COLO668 (cell line): ENCODE measurements at regions not wholly inside any gene's neighbourhood (a gene's known extent, or its start where the extent isn't known, plus 50 kb on each side); places are given as distances from the start of the nearest gene placed in this dataset.

Experiments
- DNase-seq: peaks from one replicate; lab custom pipeline; 2025; ENCODE audit not compliant: unreplicated experiment; lab: John Stamatoyannopoulos, UW

DNA sequence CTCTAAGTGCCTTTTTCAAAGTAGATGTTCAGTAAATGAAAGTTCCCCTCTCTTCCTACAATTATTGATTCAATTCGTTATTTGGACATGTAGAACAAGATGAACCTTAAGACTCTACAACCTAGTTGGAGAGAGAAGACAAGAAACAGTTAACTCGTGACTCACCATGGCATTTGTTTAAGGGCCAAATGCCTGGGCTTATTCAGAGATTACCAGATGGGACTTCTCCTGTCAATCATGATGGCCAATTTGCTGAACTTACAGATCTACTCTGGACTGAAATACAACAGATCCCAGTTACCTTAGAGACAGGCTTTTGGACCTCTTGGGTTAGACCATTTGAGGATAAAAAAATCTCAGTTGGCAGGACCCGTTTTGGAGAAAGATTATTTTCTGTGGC, 93.5 kb downstream of the C1orf94 start:
- no peak for DNase-seq

DNA sequence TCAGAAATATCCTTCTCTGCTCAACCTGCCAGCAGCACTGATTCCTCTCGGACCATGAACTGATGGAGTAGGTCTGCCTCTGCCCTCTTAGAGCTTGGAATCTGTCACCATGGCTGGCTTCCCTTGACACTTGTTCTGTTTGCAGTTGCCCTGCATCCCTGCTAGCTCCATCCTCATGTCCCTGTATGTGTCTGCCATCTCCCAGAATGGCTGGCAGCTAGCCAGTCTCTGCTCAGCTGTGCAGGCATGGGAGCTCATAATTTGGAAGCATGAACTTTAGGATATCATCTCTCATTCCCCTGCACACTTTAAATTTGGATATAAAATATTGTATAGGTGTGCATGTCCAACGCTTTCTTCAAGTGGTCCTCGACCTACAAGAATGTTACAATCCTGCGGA, 95.4 kb downstream of the C1orf94 start:
- DNase-seq = no peak

DNA sequence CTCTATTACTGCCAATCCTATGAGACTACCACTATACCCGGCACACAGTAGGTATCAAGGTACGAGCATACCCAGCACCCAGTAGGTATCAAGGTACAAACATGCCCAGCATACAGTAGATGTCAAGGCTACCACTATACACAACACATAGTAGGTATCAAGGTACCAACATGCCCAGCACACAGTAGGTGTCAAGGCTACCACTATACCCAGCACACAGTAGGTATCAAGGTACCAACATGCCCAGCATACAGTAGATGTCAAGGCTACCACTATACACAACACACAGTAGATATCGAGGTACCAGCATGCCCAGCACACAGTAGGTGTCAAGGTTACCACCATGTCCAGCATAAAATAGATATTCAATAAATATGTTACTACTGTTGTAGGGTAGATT, 98.4 kb downstream of the C1orf94 start:
- DNase-seq = no peak

DNA sequence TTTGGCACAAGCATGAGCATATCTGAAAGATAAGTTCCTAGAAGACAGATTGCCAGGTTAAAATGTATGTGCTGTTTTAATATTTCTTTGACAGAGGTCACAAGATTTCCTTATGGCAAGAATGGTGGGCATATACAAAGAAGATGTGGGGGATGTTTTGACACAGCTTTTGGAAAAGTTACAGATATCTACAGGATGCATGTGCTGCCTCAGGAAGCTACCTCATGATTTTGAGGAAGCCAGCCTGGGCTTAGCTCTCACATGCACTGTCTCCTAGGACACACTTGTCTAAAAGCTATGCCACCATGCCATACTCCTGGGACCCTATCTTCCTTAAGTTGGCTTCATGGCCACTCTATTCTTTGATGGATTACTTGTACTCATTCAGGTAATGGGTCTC, 99.9 kb downstream of the C1orf94 start:
- DNase-seq = no peak

DNA sequence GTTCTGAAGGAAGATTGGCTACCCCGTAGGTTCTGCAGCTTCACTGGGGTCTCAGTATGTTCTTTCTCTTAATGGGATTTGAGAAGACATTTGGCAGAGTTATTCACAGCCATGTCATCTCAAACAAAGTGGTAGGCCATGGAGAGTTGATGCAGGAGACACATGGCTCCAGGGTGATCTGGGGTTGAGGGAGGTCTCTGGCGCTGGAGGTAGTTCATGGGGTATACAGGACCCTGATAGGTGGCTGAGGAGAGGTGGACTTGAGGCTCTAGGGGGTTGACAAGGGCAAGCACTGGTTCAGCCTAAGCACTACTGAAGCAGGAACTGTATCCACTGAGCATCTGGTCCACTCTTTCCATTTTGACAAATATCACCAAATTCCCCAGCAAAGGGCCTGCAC, 100.4 kb downstream of the C1orf94 start:
- no peak for DNase-seq

DNA sequence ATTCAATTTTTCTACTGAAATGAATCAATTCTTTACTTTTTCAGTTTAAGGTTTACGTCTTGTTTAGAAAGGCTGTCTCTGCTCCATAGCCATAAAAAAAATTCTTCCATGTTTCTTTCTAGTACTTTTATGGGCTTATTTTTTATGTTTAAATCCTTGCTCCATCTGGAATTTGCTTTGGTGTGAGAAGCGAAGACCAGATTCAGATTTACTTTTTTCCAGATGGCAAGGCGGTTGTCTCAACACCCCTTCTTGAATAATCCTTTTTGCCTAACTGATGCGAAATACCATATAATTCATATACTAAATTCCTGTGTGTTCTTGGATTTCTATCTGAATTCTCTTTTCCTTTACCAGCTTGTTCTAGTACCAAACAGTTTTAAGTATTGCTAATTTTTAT, 101.5 kb downstream of the C1orf94 start:
- DNase-seq = no peak

DNA sequence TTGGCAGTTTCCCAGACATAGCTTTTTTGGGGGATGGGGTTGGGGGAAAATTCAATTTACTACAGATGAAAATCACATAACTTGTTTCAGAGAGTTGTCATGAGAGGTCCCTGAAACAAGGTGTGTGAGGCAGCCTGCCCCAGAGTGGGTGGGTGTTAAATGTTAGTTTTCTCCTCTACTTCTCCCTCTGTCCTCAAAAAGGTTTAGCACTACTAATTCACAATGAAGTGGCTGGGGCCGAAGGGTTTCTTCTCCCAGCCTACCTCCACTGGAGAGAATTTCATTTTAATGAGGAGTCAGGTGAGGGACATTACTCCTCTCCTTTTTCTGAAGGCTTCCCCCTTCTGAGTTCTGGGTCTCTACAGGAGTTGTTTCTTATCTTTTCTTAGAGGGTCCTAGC, 103.3 kb downstream of the C1orf94 start:
- DNase-seq = no peak

DNA sequence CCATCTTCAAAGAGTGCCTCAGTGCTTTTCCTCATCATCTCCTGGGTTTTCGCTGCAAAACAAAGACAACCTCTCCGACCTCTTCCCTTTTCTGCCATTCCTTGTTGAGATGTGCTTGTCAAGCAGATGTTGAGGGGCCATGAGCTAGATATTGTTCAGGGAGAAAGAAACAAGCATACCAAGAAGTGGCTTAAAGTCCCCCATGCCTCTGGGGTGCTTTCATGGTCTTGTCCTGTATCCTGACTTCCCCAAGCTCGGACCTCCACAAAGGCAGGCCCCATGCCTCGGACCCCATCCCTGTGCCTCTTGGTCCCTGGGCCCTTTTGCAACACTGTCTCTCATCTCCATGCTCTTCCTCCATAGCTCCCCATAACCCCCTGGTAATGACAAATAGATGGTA, 103.8 kb downstream of the C1orf94 start:
- no peak for DNase-seq

DNA sequence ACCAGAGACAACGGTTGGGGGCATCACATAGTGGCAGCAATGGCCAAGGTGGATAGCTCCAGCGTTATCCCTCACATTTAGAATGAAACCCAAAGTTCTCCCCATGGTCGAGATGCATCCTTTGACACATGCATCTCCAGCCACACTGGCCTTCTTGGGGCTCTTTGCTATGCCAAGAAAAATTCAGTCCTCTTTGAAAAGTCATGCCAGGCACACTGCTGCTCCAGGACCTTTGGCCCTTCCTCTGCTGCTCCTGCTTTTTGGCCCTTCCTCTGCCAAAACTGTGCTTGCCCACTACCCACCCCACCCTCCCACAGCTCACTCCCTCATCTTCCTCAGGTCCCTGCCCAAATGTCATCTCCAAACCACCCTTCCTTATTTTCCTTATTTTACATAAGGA, 106.4 kb downstream of the C1orf94 start:
- DNase-seq = no peak

DNA sequence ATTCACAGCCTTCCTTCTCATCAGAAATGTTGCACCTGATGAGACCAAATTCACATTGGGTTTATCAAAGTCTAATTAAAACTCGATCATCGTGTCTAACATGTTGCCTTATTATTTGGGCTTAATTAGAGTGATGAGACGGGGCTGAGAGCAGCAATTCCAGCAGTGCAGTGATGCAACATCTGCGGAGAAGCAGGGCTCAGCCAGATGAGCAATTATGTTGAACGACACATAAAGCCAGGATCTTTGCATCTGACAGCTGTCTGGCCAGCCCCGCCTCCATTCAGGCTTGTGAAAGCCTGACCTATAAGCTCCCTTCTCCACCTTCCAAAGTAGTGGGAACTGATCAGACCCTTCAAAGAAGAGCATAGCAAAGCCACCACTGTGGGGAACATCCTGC, 109.8 kb downstream of the C1orf94 start:
- DNase-seq = no peak

DNA sequence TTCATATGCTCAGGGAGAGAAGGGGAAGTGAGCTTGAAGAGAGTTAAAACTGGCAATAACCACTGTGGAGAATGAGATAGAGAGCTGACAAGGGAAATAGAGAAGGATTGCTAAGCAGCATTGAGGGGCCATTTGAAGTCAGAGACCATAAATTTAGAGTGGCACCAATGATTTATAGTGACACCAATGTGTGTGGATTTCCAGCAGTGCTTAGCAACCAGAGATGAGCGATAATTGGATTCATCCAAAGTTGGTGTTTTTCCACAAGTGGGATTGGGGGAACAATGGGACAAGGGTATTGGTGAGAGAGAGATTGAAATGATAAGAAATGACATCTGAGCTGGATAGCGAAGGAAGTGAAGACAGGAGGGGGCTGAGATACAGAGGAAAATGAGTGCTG, 114.1 kb downstream of the C1orf94 start:
- DNase-seq = no peak

DNA sequence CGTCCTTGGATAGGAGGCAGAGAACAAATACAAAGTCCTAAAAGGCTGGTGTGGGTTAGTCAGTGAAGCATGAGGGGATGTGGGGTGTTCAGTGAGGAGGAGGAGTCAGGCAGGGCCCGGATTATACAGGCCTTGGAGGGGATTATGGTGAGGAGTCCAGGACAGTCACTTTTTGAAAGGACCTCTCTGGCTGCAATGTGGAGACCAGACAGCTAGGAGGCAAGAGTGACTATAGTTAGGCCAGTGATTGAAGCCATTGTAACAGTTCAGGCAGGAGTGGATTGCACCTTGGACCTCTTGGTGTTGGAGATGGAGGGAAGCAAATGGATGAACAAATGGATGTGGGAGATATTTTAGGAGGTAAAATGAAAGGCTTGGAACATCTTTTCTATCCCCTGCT, 115.8 kb downstream of the C1orf94 start:
- no peak for DNase-seq

DNA sequence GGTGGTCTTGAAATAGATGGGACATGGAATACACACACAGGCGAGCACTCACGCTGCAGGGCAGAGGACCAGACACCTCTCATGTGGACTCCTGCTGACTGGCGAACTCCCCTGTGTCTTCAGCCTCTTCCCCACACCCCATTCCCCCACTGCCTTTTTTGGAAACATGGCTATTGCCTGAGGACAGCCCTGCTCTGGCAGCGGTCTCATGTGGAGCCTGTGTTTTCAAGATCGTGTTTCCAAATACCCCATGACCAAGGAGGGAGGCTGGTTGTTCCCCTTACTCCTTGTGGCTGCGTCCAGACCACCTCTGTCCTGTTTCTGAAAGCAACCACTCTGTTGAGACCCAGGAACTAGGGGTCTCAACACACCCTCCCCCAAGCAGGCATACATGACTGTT, 119.4 kb downstream of the C1orf94 start:
- no peak for DNase-seq

DNA sequence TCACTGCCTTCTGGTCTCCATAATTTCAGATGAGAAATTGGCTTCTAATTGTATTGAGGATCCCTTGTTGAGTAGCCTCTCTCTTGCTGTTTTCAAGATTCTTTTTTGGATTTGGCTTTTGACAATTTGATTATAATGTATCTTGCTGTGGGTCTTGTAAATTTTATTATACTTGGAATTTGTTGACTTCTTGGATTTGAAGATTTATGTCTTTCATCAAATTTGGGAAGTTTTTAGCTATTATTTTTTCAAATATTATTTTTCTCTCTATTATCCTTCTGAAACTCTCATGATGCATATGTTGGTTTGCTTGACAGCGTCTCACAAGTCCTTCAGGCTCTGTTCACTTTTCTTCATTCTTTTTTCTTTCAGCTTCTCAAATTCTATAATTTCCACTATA, 126.1 kb downstream of the C1orf94 start:
- DNase-seq = no peak

DNA sequence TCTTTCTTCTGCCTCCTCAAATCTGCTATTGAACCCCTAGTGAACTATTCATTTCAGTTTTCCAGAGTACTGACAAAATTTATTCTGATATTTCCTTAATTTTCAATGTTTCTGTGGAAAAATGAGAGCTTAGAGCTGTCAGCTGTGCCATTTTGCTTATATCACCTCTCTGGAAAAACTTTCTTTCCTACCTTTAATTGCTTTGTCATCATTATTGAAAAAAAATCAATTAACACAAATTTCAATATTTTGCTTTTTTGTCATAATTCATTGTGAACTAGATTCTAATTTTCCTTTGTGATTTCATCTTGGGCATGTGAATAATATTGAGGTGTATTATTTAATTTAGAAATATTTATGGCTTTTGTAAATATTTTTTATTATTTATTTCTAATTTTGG, 126.5 kb downstream of the C1orf94 start:
- no peak for DNase-seq

DNA sequence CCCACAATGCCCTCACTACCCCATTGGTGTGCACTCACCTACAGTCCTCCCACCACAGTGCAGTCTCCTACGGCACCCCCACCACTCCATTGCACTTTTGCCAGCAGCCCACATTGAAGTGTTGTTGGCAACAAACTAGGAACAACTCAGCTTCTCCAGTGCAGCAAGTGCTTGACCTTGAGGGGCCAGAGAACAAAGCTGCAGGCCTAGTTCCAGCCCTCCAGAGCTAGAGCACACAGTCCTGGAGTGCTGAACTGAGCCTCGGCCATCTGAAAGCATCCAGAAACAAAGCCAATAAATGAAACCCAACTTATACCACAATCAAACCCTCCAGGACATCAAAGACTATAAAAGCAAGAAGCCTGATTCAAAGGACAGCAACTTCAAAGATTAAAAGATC, 129.9 kb downstream of the C1orf94 start:
- no peak for DNase-seq

DNA sequence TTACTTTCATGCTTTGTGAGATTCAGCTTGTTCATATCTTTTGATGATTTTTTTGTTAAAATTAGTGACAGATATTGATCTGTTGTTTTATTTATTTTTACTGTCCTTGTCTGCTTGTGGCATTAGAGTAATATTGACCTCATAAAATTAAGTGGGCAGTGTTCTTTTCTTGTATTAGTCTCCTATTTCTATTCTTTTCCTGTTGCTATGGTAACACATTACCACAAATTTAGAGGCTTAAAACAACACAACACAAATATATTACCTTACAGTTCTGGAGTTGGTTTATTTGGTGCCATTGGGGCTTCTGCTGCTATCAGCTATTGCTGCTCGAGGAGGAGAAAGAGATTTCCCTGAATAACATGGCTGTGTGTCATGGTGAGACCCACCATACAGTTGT, 135.7 kb downstream of the C1orf94 start:
- DNase-seq = no peak

DNA sequence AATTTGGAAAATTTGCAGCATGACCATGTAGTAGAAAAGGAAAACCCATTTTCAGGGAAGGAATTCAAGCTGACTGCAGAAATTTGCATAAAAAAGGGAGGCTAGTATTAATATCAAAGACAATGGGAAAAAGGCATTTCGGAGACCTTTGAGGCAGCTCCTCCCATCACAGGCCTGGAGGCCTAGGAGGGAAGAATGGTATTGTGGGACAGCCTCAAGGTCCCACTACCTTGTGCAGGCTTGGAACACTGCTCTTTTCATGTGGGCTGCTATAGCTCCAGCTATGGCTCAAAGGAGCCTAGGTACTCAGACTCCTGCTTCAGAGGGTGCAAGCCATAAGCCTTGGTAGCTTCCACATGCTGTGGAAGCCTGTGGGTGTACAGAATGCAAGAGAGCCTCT, 139.3 kb downstream of the C1orf94 start:
- DNase-seq = no peak

DNA sequence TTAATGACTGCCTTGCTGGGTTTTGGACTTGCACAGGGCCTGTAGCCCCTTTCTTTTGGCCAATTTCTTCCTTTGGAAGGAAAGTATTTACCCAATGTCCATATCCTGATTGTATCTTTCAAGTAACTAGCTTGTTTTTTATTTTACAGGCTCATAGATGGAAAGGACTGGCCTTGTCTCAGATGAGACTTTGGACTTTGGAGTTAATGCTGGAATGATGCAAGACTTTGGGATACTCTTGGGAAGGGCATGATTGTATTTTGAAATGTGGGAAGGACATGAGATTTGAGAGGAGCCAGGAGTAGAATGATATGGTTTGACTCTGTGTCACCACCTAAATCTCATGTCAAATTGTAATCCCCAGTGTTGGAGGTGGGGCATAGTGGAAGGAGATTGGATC, 140.1 kb downstream of the C1orf94 start:
- no peak for DNase-seq

DNA sequence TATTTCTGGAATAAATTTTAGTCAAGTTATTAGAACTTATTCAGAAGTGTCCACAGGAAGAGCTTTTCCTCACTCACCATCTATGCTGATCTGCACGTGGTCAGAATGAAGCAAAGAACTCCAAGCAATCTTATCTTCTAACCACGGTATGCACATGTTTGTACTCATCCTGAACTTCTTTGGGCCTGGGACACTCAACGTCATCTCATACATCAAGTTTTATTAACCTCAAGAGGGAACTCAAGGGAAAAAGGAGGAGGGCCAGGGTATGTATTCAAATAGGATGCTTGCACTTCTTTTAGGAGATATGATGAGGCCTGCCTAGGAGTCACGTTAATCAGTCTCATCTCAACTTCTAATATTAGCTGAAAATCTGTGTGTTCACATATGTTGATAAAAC, 142.5 kb downstream of the C1orf94 start:
- DNase-seq = no peak

DNA sequence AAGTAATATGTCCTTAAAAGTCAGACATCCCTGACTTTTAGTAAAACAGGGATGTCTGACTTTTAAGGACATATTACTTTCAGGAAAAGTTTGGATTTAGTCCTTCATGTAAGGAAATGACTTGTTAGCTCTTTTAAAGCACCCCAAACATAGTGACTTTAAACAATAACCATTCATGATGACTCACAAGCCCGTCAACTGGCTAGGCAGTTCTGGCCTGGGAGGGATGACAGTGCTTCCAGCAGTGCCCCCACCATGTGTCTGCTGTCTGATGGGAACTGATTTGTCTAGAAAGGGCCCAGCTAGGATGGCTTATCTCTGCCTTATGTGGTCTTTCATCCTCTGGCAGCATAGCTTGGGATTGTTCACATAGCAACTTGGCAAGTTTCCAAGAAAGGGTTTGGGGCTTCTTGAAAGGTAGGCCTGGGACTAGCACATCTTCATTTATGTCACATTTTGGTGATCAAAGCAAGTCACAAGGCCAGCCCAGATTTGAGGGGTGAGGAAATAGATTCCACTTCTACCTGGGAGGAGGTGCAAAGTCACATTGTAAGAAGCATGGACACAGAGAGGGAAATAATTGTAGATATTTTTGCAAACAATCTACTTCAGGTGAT, 143.5 kb downstream of the C1orf94 start:
- no peak for DNase-seq

DNA sequence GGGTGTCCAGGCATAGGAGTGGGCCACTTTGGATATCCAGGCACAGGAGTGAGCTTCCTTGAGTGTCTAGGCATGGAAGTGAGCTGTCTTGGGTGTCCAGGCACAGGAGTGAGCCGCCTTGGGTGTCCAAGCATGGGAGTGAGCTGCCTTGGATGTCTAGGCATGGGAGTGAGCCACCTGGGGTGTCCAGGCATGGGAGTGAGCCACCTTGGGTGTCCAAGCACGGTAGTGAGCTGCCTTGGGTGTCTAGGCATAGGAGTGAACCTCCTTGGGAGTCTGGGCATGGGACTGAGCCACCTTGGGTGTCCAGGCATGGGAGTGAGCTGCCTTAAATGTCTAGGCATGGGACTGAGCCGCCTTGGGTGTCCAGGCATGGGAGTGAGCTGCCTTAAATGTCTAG, 146.3 kb downstream of the C1orf94 start:
- no peak for DNase-seq

DNA sequence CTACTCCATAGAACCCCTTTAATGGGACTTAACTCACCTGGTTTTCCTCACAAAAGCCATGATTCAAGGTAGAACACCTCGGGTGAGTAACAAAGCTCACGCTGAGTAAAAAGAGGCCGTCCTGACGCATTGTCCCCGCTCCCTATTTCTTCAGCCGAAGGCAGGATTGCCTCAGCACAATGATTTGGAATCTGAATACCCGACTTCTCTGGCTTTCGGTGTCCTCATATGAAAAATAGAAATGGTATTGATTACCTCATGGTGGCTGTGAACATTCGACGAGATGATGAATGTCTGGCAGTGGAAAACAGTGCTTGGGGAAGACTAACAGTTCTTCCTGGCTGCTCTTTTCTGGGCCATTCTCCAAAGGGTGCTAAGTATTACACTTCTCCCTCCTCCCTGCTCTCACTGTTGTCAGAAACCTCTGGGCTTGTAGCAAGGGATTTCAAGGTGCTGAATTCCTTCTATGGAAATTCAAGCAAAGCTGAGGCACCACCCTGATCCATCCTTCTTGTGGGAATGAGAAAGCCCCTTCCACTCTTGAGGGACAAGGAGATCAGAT, 148.3 kb downstream of the C1orf94 start:
- no peak for DNase-seq
